GM12878 (cell line): ENCODE measurements at regions not wholly inside any gene's neighbourhood (a gene's known extent, or its start where the extent isn't known, plus 50 kb on each side); places are given as distances from the start of the nearest gene placed in this dataset.

Experiments used
- CHD2 ChIP-seq: IDR thresholded peaks from 2 replicates; pipeline ENCODE4 v1.6.1; 2011; ENCODE audit warnings: low read depth, low read length, improper control_type of control experiment, borderline replicate concordance
- CTCF ChIP-seq, 3 experiments: IDR thresholded peaks in 2 of 3; conservative IDR thresholded peaks in 1 of 3; 2 replicates each; pipeline ENCODE4 v1.5.1; 2011; ENCODE audit warnings: low read depth in 3 of 3, low read length in 3 of 3, mild to moderate bottlenecking in 3 of 3, control low read depth in 2 of 3, moderate library complexity in 2 of 3, inconsistent platforms in 1 of 3, mixed read lengths in 1 of 3; ENCODE audit not compliant: control insufficient read depth in 2 of 3, insufficient read depth in 1 of 3; ENCODE audit errors: extremely low read depth in 1 of 3
- EGR1 ChIP-seq, 2 experiments: IDR thresholded peaks; 1 replicate in 1 of 2; 2 replicates in 1 of 2; pipeline ENCODE4 v1.6.1; 2011 to 2012; ENCODE audit warnings: low read depth in 2 of 2, low read length in 2 of 2, borderline replicate concordance in 1 of 2, mild to moderate bottlenecking in 1 of 2, moderate library complexity in 1 of 2
- POLR2A ChIP-seq: IDR thresholded peaks from 2 replicates; pipeline ENCODE4 v1.6.1; 2011; ENCODE audit warnings: low read depth, mild to moderate bottlenecking, low read length
- POLR2AphosphoS5 ChIP-seq: IDR thresholded peaks from 2 replicates; pipeline ENCODE4 v1.6.1; 2011; ENCODE audit warnings: mild to moderate bottlenecking, low read length, inconsistent platforms
- REST ChIP-seq: IDR thresholded peaks from 2 replicates; pipeline ENCODE4 v1.6.1; 2012; ENCODE audit warnings: mild to moderate bottlenecking, low read depth, low read length
- YY1 ChIP-seq: IDR thresholded peaks from 2 replicates; pipeline ENCODE4 v1.6.1; 2011; ENCODE audit warnings: low read depth, mild to moderate bottlenecking, low read length

- no peak for TF ChIP-seq CTCF (IDR thresholded peaks at IDR 0.05 in 2 of 3, conservative IDR thresholded peaks at IDR 0.05 in 1 of 3; ENCODE audit: control insufficient read depth in 2 of 3, extremely low read depth in 1 of 3, insufficient read depth in 1 of 3, low read depth in 3 of 3, low read length in 3 of 3)
- no peak for TF ChIP-seq POLR2A
- no peak for TF ChIP-seq EGR1 (IDR thresholded peaks at IDR 0.05; ENCODE audit: borderline replicate concordance in 1 of 2, low read depth in 2 of 2, low read length in 2 of 2)
- no peak for TF ChIP-seq YY1
- TF ChIP-seq POLR2AphosphoS5: no peak
- no peak for TF ChIP-seq REST
- no peak for TF ChIP-seq CHD2
Measured at GRCh38 chr2:163324677-163325076, 411.1 kb downstream of the FIGN start.
